ENCODE measurements at regions not wholly inside any gene's neighbourhood (a gene's known extent, or its start where the extent isn't known, plus 50 kb on each side); places are given as distances from the start of the nearest gene placed in this dataset.
"Not testable (repeated sequence)": the region's sequence is repeated elsewhere in the genome, so short reads cannot be mapped to it uniquely, and the experiment has no call there.

DNA sequence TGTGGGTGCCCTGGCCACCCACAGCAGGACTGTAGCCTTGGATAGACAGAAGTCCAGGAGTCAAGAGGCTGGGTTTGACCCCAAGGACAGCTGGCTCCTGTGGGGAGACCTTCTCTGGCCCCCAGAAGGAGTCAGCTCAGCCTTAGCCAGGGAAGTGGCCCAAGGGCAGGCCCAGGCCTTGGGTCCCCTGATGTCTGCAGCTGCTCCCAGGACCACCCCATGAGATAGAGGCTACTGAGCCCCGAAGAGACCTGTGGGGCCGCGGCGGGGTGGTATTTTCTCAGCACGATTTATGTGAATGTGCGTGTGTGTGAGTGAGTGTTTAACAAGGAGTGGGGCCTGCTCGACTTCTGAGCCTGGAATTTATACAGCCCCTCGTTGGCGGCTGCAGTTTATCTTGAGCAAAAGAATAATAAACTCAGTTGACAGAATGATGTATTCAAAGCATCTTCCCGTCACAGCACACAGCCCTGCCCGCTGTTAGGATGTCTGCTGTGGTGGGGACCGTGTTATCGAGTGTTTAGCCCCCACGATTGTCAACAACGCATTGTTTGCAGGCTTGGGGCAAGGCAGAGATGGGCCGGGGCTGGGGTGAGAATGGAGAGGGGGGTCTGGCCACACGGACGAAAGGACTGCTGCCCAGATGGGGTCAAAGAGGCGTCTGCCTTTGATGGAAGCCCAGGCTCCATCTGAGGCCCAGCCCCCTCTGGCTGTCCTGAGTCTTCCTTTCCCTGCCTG lies 163.3 kb downstream of the VEGFA start:
- Histone ChIP-seq H3K9ac (ENCODE audit: low read depth, low read length) (no peak overlapping the region), H3K27me3 (ENCODE audit: insufficient read depth, low read length) (no peaks in the 10 kb centered on the region), H3K36me3 (ENCODE audit: insufficient read depth, low read length) (no peaks in the 10 kb centered on the region), H3K9me3 (ENCODE audit: insufficient read depth, low read depth, low read length) (no peaks in the 10 kb centered on the region), H3K27ac (ENCODE audit: low read depth, low read length) (no peak overlapping the region), H3K4me3 (ENCODE audit: low read length) (no peak overlapping the region), H3K4me1 (ENCODE audit: insufficient read depth, low read length) (peaks cover 5% of the 10 kb centered on the region; the same call in 1 of the 2 replicates)
- 86% methylated on average over 19 of the region's 19 CpGs for WGBS

DNA sequence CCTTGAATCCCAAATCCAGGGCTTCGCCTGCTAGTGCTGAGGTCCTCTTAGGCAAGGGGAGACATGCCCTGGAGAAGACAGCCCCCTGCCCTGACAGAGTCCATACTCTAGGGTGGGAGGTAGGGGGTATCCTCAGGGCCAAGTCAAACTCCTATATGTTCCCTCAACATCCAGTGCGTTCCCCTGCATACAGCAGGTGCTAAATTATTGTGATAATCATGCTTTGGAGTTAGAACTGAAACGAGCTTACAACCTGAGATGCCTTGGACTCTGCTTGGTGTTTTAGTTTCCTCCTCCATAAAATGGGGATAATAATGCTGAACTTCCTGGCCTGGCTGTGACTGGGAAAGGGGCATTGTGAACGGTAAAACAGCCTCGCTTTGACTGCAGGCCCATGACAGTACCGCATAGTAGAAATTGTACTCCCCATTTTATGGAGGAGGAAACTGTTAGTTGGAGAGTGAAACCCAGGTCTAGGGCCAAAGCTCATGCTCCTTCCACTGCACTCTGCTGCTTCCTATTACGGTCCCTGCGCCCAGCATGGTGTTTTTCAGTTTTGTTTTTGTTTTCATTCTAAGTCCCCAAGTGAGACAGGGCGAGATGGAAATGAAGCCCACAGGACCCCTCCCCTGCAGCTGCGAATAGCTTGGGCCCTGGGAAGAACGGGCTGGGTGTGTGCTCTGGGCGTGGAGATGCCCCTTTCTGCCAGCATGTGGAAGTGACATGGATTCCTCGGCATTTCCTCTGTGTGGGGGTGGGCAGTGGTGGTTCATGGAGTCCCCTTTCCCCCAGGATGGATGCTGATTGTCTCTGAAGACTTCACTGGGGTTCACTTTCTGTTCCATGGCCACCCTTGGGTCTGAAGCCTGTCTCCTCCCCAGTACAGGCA lies 162.5 kb downstream of the VEGFA start:
- no peak overlapping the region for H3K27ac ChIP-seq (ENCODE audit: low read depth, low read length)
- no peak overlapping the region for H3K4me3 ChIP-seq (ENCODE audit: low read length)
- 82% methylated on average over 13 of the region's 13 CpGs for WGBS
- no peaks in the 10 kb centered on the region for H3K36me3 ChIP-seq (ENCODE audit: insufficient read depth, low read length)
- H3K9me3 ChIP-seq (ENCODE audit: insufficient read depth, low read depth, low read length), result no peaks in the 10 kb centered on the region
- H3K4me1 ChIP-seq (ENCODE audit: insufficient read depth, low read length), result peaks cover 5% of the 10 kb centered on the region; the same call in 1 of the 2 replicates
- H3K9ac ChIP-seq (ENCODE audit: low read depth, low read length), result no peak overlapping the region
- H3K27me3 ChIP-seq (ENCODE audit: insufficient read depth, low read length), result no peaks in the 10 kb centered on the region

DNA sequence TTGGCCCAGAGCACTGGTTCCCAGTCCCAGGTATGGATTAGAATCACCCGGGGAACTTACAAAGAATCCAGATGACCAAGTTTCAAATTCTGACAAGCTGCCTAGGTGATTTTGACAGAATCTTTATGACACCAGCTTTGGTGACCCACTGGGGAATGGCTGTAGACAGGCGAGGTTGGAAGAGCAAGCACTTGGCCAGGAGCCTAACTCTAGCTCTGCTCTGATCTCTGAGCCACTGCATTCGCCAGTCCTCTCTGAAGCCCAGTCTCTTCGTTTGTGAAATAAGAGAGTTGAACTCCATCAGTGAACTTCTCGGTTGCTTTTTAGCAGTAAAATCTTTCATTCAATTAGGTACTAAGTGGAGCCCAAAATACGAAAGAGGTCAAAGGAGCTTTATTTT lies 161.2 kb downstream of the VEGFA start:
- Histone ChIP-seq H3K9me3 (ENCODE audit: insufficient read depth, low read depth, low read length) (no peaks in the 10 kb centered on the region), H3K4me1 (ENCODE audit: insufficient read depth, low read length) (peaks cover 14% of the 10 kb centered on the region), H3K4me3 (ENCODE audit: low read length) (no peak overlapping the region), H3K27ac (ENCODE audit: low read depth, low read length) (no peak overlapping the region), H3K36me3 (ENCODE audit: insufficient read depth, low read length) (no peaks in the 10 kb centered on the region), H3K27me3 (ENCODE audit: insufficient read depth, low read length) (no peaks in the 10 kb centered on the region), H3K9ac (ENCODE audit: low read depth, low read length) (no peak overlapping the region)
- 88% methylated on average over 6 of the region's 6 CpGs for WGBS

DNA sequence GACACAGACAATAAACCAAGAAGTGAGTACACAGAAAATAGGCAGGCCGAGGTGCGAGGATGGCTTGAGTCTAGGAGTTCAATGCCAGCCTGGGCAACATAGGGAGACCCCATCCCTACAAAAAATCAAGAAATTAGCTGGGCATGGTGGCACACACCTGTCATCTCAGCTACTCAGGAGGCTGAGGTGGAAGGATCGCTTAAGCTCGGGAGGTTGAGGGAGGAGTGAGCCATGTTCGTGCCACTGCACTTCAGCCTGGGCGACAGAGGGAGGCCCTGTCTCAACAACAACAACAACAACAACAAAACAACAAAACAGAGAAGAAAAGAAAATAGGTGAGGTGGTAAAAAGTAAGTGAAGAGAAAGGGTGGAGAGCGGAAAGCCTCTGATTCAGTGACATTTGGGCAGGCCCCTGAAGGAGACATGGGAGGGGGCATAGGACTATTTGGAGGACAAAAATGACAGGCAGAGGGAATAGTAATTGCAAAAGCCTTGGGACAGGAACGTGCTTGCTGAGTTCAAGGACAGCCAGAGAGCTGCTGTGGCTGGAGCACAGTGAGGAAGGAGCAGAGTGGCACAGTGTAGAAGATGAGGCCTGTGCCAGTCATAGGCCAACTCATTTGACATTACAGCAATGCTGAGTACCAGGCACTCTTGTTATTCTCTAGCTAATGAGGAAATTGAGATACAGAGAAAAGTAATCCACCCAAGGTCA lies 160.6 kb downstream of the VEGFA start:
- H3K9ac ChIP-seq (ENCODE audit: low read depth, low read length), result no peak overlapping the region
- H3K36me3 ChIP-seq (ENCODE audit: insufficient read depth, low read length), result no peaks in the 10 kb centered on the region
- no peaks in the 10 kb centered on the region for H3K9me3 ChIP-seq (ENCODE audit: insufficient read depth, low read depth, low read length)
- peaks cover 15% of the 10 kb centered on the region for H3K4me1 ChIP-seq (ENCODE audit: insufficient read depth, low read length)
- WGBS, result 95% methylated on average over 6 of the region's 8 CpGs
- no peak overlapping the region for H3K27ac ChIP-seq (ENCODE audit: low read depth, low read length)
- H3K4me3 ChIP-seq (ENCODE audit: low read length), result no peak overlapping the region
- no peaks in the 10 kb centered on the region for H3K27me3 ChIP-seq (ENCODE audit: insufficient read depth, low read length)

DNA sequence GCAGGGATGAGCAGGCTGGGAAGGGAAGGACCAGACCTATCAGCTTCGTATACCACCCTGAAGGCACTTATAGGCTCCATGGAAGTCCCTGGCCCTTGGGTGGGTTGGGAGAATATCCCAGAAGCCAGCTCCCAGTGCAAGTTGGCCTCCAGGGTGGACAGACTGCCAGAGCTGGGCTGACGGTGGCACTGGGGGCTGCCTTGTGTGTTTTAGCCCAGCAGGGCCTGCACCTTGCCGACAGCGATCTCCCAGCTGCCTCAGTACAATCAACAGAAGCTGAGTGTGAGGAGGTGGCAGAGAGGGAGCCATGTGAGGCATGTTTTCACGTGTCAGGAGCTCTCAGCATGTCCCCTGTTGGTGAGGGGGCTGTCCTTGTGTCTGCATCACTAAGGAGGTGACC lies 159.5 kb downstream of the VEGFA start:
- WGBS, result 90% methylated on average over 5 of the region's 5 CpGs
- Histone ChIP-seq H3K36me3 (ENCODE audit: insufficient read depth, low read length) (no peaks in the 10 kb centered on the region), H3K27ac (ENCODE audit: low read depth, low read length) (no peak overlapping the region), H3K9me3 (ENCODE audit: insufficient read depth, low read depth, low read length) (no peaks in the 10 kb centered on the region), H3K27me3 (ENCODE audit: insufficient read depth, low read length) (no peaks in the 10 kb centered on the region), H3K4me3 (ENCODE audit: low read length) (no peak overlapping the region), H3K4me1 (ENCODE audit: insufficient read depth, low read length) (peaks cover 15% of the 10 kb centered on the region), H3K9ac (ENCODE audit: low read depth, low read length) (no peak overlapping the region)

DNA sequence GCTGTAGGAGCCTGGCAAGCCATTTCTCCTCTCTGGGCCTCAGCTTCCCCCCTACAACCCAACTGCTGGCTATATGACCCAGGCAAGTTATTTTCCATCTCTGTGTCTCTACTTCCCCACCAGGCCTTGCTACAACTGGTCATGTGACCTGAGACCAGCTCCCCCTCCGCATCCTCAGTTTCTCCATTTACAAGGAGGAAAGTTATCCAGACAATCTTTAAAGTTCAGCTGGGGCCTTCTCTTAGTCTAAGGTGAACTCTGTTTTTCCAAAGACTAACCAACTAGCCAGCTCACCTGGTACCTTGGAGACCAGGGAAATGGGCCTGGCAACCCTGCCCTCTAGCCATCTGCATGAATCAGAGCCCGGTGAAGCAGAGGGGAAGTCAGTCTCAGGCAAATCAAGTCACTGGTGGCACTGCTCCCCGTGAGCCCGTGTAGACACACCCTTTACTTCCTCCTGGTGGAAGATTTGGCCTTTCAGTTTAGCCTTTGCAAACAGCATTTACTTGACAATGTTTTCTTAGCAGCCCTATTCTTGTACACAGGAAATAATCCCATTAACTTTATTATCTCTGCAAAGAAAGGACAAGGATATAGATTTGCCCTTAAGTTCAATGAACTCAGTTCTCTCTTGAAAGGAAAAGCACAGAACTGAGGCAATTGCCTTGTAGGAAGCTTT lies 157.7 kb downstream of the VEGFA start:
- WGBS, result 88% methylated on average over 4 of the region's 4 CpGs
- no peaks in the 10 kb centered on the region for H3K27me3 ChIP-seq (ENCODE audit: insufficient read depth, low read length)
- no peak overlapping the region for H3K4me3 ChIP-seq (ENCODE audit: low read length)
- peaks cover 11% of the 10 kb centered on the region for H3K4me1 ChIP-seq (ENCODE audit: insufficient read depth, low read length)
- no peak overlapping the region for H3K9ac ChIP-seq (ENCODE audit: low read depth, low read length)
- no peaks in the 10 kb centered on the region for H3K9me3 ChIP-seq (ENCODE audit: insufficient read depth, low read depth, low read length)
- H3K27ac ChIP-seq (ENCODE audit: low read depth, low read length), result no peak overlapping the region; the same call in 1 of the 2 replicates
- no peaks in the 10 kb centered on the region for H3K36me3 ChIP-seq (ENCODE audit: insufficient read depth, low read length)

DNA sequence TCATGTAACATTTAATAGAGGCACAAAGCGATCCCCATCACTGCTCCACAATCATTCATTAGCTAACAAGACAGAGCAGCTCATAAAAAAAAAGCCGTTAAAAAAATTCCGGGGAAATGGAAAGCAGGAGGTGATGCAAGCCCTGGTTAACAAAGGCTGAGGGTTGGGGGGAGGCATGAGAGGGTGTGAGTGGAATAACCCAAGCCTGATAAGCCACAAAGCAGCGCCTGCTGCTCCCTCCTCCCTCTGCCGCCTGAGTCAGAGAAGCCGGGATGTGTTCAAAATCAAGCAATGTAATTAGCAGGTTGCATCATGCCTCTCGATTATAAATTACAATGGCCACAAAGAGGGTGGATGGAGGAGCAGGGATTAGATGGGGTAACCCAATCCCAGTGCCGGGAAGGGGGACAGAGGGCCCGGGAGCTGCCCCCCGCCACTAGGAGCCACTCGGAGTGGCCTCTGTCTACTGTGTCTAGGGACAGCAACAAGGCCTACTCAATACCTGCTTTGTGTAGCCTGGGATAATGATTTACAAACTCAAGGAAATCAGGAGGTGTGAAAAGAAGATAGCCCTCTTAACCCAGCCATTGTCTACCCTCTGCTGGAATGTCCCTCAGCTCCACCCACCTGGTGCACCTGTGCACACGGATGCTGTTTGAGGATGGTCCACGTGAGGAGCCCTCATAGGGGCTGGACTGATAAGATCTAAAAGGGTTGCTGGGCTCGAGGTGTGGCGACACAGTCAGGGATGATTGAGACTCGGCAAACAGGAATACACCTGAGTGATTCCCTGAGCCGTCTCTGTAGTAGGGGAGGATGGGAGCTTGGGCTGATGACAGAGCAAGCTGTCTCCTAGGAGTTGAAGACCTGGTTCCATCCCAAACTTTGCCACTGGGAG lies 156.9 kb downstream of the VEGFA start:
- WGBS, result 54% methylated on average over 16 of the region's 17 CpGs
- no peaks in the 10 kb centered on the region for H3K27me3 ChIP-seq (ENCODE audit: insufficient read depth, low read length)
- peak overlapping the region; percentile 26; the same call in 1 of the 2 replicates for H3K9ac ChIP-seq (ENCODE audit: low read depth, low read length)
- H3K9me3 ChIP-seq (ENCODE audit: insufficient read depth, low read depth, low read length), result no peaks in the 10 kb centered on the region
- no peak overlapping the region for H3K4me3 ChIP-seq (ENCODE audit: low read length)
- peak overlapping the region; percentile 77 for H3K27ac ChIP-seq (ENCODE audit: low read depth, low read length)
- no peaks in the 10 kb centered on the region for H3K36me3 ChIP-seq (ENCODE audit: insufficient read depth, low read length)
- peaks cover 11% of the 10 kb centered on the region for H3K4me1 ChIP-seq (ENCODE audit: insufficient read depth, low read length)

DNA sequence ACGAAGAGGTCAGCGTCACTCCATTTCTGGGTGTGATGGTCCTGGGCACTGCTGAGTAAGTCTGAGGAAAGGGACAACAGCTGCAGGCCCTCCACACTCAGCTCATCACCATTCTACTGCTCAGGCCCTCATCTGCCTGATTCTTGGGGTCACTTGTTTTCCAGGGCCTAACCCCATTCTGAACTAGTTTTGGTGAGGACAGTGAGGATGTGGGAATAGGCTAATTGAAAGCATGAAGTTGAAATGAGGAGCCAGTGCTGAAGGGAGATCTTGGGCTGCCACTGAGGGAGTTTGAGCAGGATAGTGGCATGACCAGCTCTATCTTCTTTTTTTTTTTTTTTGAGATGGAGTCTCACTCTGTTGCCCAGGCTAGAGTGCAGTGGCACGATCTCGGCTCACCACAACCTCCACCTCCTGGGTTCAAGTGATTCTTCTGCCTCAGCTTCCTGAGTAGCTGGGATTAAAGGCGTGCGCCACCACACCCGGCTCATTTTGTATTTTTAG lies 155.7 kb downstream of the VEGFA start:
- not testable (repeated sequence) for H3K36me3 ChIP-seq (ENCODE audit: insufficient read depth, low read length); H3K9ac ChIP-seq (ENCODE audit: low read depth, low read length); H3K27ac ChIP-seq (ENCODE audit: low read depth, low read length); H3K4me3 ChIP-seq (ENCODE audit: low read length); H3K27me3 ChIP-seq (ENCODE audit: insufficient read depth, low read length); H3K9me3 ChIP-seq (ENCODE audit: insufficient read depth, low read depth, low read length)
- H3K4me1 ChIP-seq (ENCODE audit: insufficient read depth, low read length), result peaks cover 11% of the 10 kb centered on the region
- 98% methylated on average over 7 of the region's 7 CpGs for WGBS

DNA sequence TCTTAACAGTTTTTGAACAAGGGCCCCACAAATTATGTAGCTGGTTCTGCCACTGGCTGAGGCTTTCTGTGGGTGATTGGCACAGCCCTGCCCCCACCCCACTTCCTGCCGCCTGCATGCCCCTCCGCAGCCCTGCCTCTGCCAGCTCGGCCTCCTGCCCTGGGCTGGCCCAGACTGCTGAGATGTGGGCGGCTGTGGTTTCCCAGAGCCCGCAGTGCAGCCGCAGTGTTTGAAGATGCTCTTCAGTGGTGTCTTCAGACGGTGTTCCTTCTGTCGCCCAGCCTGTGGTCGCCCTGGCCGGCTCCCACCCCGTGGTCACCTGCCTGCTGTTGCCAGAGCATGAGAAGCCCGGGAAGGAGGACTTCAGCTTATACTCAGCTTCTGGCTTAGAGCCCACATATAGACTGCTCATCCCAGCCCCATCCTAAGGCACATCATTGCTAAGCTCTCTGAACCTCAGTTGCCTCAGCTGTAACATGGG lies 154.3 kb downstream of the VEGFA start:
- no peak overlapping the region for H3K4me3 ChIP-seq (ENCODE audit: low read length)
- H3K36me3 ChIP-seq (ENCODE audit: insufficient read depth, low read length), result no peaks in the 10 kb centered on the region
- peaks cover 11% of the 10 kb centered on the region for H3K4me1 ChIP-seq (ENCODE audit: insufficient read depth, low read length)
- no peaks in the 10 kb centered on the region for H3K27me3 ChIP-seq (ENCODE audit: insufficient read depth, low read length)
- WGBS, result 87% methylated on average over 12 of the region's 12 CpGs
- no peak overlapping the region for H3K9ac ChIP-seq (ENCODE audit: low read depth, low read length)
- H3K27ac ChIP-seq (ENCODE audit: low read depth, low read length), result no peak overlapping the region
- no peaks in the 10 kb centered on the region for H3K9me3 ChIP-seq (ENCODE audit: insufficient read depth, low read depth, low read length)
